ENCODE measurements at regions not wholly inside any gene's neighbourhood (a gene's known extent, or its start where the extent isn't known, plus 50 kb on each side); places are given as distances from the start of the nearest gene placed in this dataset.

DNA sequence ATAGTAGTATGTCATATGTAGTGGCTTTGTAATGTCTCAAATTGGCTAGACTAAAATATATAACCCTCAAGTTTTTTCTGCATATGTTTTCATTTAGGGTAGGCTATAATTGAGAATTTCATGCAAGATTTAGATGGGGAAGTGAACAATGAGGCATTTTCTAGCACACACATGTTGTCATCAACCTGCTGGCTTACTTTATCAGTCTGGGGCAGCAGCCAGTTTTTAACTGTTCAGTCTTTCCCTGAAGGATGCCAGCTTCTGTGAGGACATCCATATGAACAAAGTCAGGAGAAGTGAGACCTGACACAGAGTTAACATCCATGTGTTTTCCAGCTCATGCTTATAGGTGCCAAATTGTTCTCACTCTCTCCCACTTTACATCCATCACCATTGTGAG is 74.7 kb upstream of the OLFM3 start:
- no peak for DNase-seq (ENCODE audit: low read depth, low spot score)

DNA sequence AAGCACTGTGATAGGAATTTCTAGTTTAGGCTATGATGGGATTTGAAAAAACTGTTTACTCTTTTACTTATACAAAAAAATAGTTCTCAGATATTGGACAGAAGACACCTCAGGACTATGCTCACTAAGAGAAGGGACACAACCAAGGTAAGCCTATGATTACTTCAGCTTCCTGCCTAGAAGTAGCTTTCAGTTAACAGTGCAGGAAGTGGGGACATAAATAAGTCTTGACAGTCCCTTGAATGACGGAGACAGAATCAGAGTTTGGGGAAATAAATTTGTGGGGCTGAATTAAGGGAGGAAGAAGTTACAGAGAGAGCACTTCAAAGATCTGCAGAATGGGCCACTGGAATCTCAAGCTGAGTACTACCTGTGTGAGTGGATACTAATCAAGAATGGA is 53.8 kb upstream of the OLFM3 start:
- DNase-seq (ENCODE audit: low read depth, low spot score): no peak

DNA sequence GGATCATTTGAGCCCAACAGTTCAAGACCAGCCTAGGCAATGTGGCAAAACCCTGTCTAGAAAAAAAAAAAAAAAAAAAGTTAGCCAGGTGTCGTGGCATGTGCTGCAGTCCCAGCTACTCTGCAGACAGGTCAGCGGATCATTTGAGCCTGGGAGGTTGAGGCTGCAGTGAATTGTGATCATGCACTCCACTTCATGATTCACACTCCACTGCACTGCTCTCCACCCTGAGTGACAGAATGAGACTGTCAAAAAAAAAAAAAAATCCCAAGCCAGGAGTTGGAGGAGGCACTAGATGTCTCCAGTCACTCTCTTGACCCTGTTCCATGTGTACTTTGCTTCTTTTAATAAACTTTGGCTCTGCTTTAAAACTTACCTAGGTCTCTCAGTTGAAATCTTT is 51.0 kb upstream of the OLFM3 start:
- DNase-seq (ENCODE audit: low read depth, low spot score): no peak

Data from astrocyte of the hippocampus (primary cell).